ENCODE measurements at regions not wholly inside any gene's neighbourhood (a gene's known extent, or its start where the extent isn't known, plus 50 kb on each side); places are given as distances from the start of the nearest gene placed in this dataset.
"Not testable (repeated sequence)": the region's sequence is repeated elsewhere in the genome, so short reads cannot be mapped to it uniquely, and the experiment has no call there.

DNA sequence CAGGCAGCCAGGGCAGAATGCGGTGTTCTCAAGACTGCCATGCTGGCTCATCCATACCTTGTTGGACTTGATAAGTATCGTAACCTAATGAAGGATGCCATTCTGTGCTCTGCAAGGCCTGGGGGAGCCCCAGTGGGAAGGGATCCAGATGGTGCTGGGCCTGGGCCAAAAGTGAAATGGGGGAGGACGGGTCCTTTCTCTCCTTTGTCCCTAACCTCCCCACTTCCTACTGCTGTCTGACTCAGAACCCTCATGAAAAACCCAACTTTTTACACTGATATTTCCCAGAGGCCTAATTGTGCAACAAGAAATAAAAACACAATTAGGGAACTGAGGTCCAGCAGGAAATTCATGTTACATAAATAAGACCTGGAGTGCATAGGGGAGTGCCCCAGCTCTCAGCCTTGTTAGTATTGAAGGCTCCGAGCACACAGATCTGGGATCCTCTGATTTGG, 193.7 kb upstream of the SVIL start:
- no peak for DNase-seq (ENCODE audit: low spot score)

DNA sequence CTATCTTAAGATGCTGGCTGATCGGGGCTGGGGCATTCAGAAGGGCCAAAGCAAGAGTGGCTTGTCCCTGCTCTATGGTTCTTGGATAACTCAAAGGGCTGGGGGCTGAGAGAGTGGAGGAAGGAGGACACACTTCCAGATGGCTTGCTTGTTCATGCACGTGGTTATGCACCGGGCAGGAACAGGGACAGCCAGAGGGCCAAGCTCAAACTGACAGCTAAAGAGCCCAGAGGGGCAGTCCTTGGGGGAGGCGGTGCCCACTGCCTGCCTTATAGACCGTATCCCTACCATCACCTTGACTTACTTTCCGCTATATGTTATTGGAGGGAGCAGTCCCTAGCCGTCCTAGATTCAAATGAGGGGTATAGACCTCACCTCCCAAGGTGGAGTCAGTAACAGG, 192.7 kb upstream of the SVIL start:
- DNase-seq (ENCODE audit: low spot score) = no peak

- DNase-seq (ENCODE audit: low spot score) = no peak
Measured at GRCh38 chr10:29826801-29827450, 192.2 kb upstream of the SVIL start.

DNA sequence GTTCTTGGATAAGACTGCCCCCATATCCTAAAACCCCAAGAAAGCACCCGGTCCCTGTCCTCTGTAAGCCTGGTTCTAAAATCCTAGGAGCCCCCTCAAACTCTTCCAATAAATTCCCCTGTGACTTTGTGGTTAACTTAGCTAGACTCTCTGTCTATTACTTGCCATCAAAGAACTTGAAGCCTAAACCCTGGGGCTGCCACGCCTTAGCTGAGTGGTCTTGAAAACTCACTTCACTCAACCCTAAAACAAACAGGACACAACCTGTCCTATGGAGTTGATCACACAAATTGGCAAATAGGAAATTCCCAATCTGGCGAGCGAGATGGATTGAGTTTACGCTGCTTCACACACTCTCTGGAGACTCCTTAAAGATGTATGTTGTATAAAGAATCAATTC, 191.4 kb upstream of the SVIL start:
- no peak for DNase-seq (ENCODE audit: low spot score)

DNA sequence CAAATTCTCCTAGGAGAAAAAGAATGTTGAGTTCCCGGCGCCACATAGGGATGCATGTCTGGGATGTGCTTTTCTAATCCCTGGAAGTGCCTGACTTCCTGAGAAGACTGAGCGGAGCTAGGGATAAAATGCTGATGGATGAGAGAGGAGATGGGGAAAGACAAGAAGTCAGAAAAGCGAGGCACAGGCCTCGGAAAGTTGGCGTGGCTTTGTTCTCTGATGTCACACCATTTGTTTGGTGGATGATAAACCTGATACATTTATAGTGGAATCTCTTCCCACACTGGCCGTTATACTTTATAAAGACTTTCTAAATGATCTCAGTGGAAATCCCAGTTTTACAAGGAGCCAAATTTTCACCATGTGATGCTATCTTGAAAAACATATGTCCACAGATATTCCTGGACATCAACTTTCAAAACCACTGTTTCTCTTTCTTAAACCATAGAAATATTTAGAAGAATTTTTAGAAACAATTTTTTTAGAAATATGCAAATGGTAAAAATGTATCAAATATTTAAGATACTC, 188.8 kb upstream of the SVIL start:
- no peak for DNase-seq (ENCODE audit: low spot score)

DNA sequence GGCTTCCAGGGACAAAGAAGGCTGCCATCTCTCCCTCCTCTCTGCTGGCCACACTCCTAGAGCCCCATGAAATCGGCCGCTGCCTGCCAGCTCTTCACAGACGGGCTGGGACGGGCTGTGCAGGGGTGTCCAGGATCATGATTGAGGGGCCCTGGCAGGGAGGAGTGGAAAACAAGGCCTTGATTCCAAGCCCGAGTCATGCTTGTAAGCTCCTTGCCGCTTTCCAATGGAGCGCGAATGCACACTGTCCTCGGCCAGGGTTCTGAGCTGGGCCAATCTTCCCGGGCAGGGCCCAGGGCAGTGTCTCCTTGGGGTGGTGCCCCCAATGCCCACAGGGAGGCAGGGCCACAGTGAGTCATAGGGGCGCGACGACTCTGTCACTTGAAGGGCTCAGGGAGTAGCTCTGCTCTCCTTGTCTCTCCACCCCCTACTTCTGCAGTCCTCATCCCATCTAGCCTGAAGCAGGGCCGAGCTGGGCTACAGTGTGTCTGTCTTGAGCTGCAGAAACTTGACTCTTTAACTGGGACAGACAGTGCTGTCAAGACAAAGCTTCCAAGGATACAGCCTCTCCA, 186.2 kb upstream of the SVIL start:
- no peak for DNase-seq (ENCODE audit: low spot score)

- no peak for DNase-seq (ENCODE audit: low spot score)
Measured at GRCh38 chr10:29816801-29817558, 182.2 kb upstream of the SVIL start.

GRCh38 chr10:29815572-29815971, 180.8 kb upstream of the SVIL start:
- no peak for DNase-seq (ENCODE audit: low spot score)

GRCh38 chr10:29811751-29812427, 177.1 kb upstream of the SVIL start:
- DNase-seq (ENCODE audit: low spot score) = peak; percentile 55

DNA sequence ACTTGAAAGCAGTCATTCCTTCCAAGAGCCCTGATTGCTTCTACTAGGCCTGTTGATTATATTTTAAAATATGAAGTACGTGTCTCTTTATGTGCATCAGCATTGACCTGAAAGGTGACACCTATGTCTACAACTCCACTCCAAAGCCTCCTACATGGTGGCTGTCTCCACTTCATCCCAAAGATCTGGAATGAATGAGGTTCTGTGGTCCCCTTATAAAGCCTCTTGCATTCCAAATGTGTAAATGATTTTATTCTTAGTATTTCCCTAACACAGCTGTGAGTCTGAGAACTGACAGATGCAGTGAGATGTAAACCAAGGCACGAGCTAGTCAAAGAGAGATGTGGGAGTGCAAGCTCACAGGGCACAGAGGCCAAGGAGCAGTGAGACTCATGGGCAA, 176.0 kb upstream of the SVIL start:
- no peak for DNase-seq (ENCODE audit: low spot score)

- not testable (repeated sequence) for DNase-seq (ENCODE audit: low spot score)
Measured at GRCh38 chr10:29810231-29810630, 175.5 kb upstream of the SVIL start.

- DNase-seq (ENCODE audit: low spot score) = no peak
Measured at GRCh38 chr10:29809383-29809782, 174.6 kb upstream of the SVIL start.

GRCh38 chr10:29807163-29807806, 172.5 kb upstream of the SVIL start:
- peak; percentile 76 for DNase-seq (ENCODE audit: low spot score)

- DNase-seq (ENCODE audit: low spot score) = no peak
Measured at GRCh38 chr10:29806350-29806788, 171.6 kb upstream of the SVIL start.

DNA sequence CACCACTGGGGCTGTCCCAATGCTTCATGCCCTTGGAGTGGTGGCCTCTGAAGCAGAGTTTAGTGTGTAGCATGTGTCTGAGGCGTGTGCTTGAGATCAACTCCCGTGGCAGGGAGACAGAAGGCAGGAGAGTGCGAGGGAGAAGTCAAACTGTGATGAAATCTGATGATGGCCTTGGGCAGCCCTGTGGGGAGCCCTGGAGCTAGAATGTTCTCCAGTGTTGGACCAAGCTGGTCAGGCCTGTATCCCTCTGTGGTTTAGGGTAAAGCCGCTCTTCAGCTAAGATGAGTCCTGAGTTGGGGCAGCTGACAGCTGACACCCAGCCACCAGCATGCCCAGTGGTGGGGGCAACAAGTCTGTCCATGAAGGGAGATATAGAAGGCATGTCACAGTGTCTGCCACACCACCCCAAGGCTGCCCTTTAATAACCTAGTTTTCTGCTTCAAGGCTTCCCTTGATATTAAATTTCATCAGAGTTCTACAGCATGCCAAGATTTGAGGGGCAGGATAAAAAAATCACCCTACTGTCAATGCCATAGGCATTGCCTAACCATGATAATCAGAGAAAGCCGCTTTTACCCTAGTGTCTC, 170.5 kb upstream of the SVIL start:
- no peak for DNase-seq (ENCODE audit: low spot score)

DNA sequence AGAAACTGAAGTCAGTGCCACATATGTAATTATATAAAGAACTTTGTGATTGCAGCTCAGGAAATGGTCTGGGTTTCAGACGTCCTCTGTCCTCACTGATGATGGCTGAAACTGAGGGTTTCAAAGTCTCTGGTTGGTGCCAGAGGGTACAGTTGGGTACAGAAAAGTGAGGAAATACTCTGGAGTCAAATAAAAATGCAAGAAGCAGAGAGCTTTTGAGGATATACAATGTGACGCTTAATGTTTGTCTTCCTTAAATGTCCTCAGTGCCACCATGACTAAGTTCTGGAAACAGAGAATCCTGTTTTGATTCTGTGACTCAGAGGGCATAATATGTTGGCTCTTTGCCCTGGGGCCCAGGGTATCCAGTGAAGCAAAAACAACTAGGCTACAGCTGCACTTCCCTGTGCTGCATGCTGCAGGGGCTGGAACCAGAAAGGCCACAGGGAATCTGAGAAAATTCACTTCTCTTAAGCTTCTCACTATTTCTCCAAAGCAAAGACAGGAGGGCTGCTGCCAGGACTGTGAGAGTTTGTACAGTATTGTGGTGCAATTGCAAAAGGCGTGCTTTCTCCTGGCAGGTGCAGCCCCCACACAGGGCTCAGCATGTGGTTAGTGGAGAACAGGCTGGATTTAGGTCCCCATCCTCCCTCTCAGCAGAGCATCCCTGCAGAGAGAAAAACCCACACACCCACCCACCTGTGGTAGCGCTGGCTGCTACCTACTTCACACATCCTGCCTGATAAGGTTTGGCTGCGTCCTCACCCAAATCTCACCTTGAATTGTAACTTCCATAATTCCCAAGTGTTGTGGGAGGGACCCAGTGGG, 169.5 kb upstream of the SVIL start:
- peak; percentile 88 for DNase-seq (ENCODE audit: low spot score)

GRCh38 chr10:29802171-29802570, 167.4 kb upstream of the SVIL start:
- no peak for DNase-seq (ENCODE audit: low spot score)

DNA sequence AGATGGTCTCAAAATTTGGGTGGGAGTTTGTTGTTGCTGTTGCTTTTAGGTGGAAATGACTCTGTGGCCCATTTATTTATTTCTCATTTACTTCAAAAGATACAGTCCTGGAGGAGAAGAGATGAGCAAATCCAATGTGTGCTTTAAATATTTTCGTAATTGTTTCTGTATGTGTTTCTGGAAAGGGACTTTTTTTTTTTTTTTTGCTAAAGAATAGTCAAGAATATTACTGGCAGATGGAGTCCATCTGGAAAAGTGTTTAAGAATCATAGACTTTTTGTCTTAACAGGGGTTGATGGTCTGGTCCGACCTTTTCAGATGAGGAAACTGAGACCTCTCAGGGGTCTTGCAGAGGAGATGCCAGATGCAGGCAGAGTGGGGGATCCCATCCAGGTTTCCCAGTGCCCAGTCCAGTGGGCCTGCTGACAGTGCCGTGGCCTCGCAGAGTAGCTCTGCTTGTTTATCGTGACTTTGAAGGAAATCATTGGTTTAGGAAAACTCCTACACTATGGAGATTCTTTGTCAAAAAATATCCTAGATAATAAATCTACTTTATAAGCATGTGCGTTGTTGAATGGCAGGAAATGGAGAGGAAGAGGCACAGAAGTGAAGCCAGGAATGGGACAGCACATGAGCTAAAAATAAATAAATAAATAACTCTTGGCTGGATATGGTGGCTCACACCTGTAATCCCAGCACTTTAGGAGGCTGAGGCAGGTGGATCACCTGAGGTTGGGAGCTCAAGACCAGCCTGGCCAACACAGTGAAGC, 164.3 kb upstream of the SVIL start:
- DNase-seq (ENCODE audit: low spot score) = no peak

DNA sequence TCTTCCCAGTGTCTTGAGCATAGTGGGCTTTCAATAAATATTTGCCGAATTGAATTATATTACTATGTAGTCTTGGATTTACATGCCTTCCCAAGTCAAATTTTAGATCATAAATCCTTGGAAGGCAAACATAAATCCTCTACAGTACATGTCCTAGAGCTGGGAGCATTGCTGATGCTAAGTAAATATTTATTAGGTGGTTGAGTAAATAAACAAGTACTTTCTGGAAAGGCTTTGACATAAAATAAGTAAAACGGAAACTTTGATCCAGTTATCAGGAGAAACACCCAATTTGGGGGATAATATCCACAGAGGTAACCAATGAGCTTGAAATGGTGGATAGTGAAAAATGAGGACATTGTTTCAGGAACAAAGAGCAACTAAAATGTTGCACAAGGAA, 162.8 kb upstream of the SVIL start:
- no peak for DNase-seq (ENCODE audit: low spot score)

- peak; percentile 65 for DNase-seq (ENCODE audit: low spot score)
Measured at GRCh38 chr10:29795850-29796249, 161.1 kb upstream of the SVIL start.
